ENCODE measurements at regions not wholly inside any gene's neighbourhood (a gene's known extent, or its start where the extent isn't known, plus 50 kb on each side); places are given as distances from the start of the nearest gene placed in this dataset.
"Not testable (repeated sequence)": the region's sequence is repeated elsewhere in the genome, so short reads cannot be mapped to it uniquely, and the experiment has no call there.

- Histone ChIP-seq H3K27me3 (no peaks in the 10 kb centered on the region), H3K36me3 (no peaks in the 10 kb centered on the region), H3K4me3 (no peak overlapping the region), H3K9me3 (no peaks in the 10 kb centered on the region), H3K27ac (no peak overlapping the region), H3K4me1 (no peaks in the 10 kb centered on the region)
- 84 to 89% methylated on average over 7 of the region's 7 CpGs for WGBS, 2 donors
- TF ChIP-seq, protein P1, sequence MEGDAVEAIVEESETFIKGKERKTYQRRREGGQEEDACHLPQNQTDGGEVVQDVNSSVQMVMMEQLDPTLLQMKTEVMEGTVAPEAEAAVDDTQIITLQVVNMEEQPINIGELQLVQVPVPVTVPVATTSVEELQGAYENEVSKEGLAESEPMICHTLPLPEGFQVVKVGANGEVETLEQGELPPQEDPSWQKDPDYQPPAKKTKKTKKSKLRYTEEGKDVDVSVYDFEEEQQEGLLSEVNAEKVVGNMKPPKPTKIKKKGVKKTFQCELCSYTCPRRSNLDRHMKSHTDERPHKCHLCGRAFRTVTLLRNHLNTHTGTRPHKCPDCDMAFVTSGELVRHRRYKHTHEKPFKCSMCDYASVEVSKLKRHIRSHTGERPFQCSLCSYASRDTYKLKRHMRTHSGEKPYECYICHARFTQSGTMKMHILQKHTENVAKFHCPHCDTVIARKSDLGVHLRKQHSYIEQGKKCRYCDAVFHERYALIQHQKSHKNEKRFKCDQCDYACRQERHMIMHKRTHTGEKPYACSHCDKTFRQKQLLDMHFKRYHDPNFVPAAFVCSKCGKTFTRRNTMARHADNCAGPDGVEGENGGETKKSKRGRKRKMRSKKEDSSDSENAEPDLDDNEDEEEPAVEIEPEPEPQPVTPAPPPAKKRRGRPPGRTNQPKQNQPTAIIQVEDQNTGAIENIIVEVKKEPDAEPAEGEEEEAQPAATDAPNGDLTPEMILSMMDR (IDR thresholded peaks at IDR 0.05), result no peak
- TF ChIP-seq POLR2AphosphoS5 (IDR thresholded peaks at IDR 0.05) (no peak), EP300 (IDR thresholded peaks at IDR 0.05) (no peak), POLR2A (IDR thresholded peaks at IDR 0.05) (no peak)
- intact Hi-C loops (cut with DNase I), result no loop called here
- DNase-seq, result no peak
Measured at GRCh38 chr4:177191991-177192390, 117.7 kb upstream of the NEIL3 start.

- WGBS, 2 donors, result 96 to 97% methylated on average over 47 of the region's 47 CpGs
- H3K4me1 ChIP-seq; H3K4me3 ChIP-seq; H3K36me3 ChIP-seq; H3K27ac ChIP-seq; H3K9me3 ChIP-seq; intact Hi-C loops (cut with DNase I); DNase-seq; H3K27me3 ChIP-seq: not testable (repeated sequence)
Measured at GRCh38 chr4:177193024-177193715, 116.5 kb upstream of the NEIL3 start.

- Histone ChIP-seq H3K27me3 (no peaks in the 10 kb centered on the region), H3K27ac (no peak overlapping the region), H3K9me3 (peaks cover 0 to 2% (median 0%) of the 10 kb centered on the region in 4 donors), H3K4me3 (peak overlapping the region in 1 of 4 donors; percentile 14), H3K4me1 (no peaks in the 10 kb centered on the region), H3K36me3 (no peaks in the 10 kb centered on the region)
- no peak for DNase-seq
- intact Hi-C loops (cut with DNase I), result no loop called here
- WGBS, 2 donors, result 77 to 80% methylated on average over 7 of the region's 7 CpGs
- TF ChIP-seq POLR2AphosphoS5 (IDR thresholded peaks at IDR 0.05) (peak in 1 of 4 donors; percentile 49), POLR2A (IDR thresholded peaks at IDR 0.05) (no peak), EP300 (IDR thresholded peaks at IDR 0.05) (peak in 1 of 4 donors; percentile 8)
- TF ChIP-seq, protein P1 (IDR thresholded peaks at IDR 0.05), result no peak
Measured at GRCh38 chr4:177194906-177195305, 114.8 kb upstream of the NEIL3 start.

- Histone ChIP-seq H3K27ac (no peak overlapping the region), H3K9me3 (peaks cover 0 to 2% (median 0%) of the 10 kb centered on the region in 4 donors), H3K4me1 (no peaks in the 10 kb centered on the region), H3K4me3 (no peak overlapping the region), H3K27me3 (no peaks in the 10 kb centered on the region), H3K36me3 (no peaks in the 10 kb centered on the region)
- DNase-seq, result no peak
- intact Hi-C loops (cut with DNase I), result no loop called here
- TF ChIP-seq POLR2A (IDR thresholded peaks at IDR 0.05) (no peak), POLR2AphosphoS5 (IDR thresholded peaks at IDR 0.05) (no peak)
- whole genome bisulfite sequencing, 2 donors, result 73 to 83% methylated on average over 2 of the region's 2 CpGs
Measured at GRCh38 chr4:177196615-177197014, 113.1 kb upstream of the NEIL3 start.

DNA sequence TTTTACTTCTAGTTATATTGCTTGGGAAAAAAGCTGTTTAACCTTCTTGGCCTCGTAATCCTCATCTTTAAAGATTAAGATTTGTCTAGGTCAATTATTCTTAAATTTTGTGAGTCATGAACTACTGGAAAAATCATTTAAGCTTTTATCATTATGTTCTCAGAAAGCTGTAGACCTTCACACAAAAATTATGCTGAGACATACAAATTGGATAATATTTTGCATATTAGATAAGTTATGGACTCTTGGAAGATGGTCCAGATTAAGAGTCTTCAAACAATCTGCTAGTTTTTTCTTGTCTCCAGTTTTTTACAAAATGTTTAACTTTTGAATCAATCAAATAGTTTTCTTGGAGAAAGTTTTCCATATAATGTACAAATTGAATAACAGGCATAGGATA is 108.1 kb upstream of the NEIL3 start:
- no peak overlapping the region for H3K4me3 ChIP-seq
- DNase-seq, result no peak
- WGBS, 2 donors, result 50 to 71% methylated on average over 1 of the region's 1 CpG
- no peak overlapping the region for H3K27ac ChIP-seq
- H3K9me3 ChIP-seq, result peaks cover 0 to 5% (median under 1%) of the 10 kb centered on the region in 4 donors
- no peaks in the 10 kb centered on the region for H3K27me3 ChIP-seq
- H3K36me3 ChIP-seq, result no peaks in the 10 kb centered on the region
- TF ChIP-seq EP300 (IDR thresholded peaks at IDR 0.05) (no peak), POLR2AphosphoS5 (IDR thresholded peaks at IDR 0.05) (no peak), POLR2A (IDR thresholded peaks at IDR 0.05) (no peak)
- TF ChIP-seq, protein P1 (IDR thresholded peaks at IDR 0.05), result no peak
- intact Hi-C loops (cut with DNase I), result no loop called here
- no peaks in the 10 kb centered on the region for H3K4me1 ChIP-seq

DNA sequence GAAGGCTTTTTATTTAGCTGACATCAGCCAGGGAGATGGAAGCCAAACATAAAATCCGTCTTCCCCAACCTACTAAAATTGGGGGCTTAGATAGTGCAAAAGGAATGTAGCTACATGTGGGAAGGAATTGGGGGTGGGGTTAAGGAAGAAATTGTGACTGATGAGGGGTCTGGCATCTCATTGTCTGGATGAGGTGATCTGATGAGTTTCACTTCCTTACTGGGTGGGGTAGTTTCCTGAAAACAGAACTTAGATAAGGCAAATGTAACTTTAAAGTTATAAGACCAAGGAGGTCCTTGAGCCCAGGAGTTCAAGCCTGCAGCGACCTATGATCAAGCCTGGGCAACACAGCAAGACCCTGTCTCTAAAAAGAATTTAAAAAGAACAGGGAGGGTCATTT is 105.5 kb upstream of the NEIL3 start:
- no peak for DNase-seq
- intact Hi-C loops (cut with DNase I), result no loop called here
- Histone ChIP-seq H3K36me3 (no peaks in the 10 kb centered on the region), H3K9me3 (peaks cover 0 to 5% (median 0%) of the 10 kb centered on the region in 4 donors), H3K4me3 (no peak overlapping the region), H3K4me1 (no peaks in the 10 kb centered on the region), H3K27me3 (no peaks in the 10 kb centered on the region), H3K27ac (no peak overlapping the region)
- 18 to 38% methylated on average over 2 of the region's 2 CpGs for WGBS, 2 donors
- no peak for TF ChIP-seq POLR2A (IDR thresholded peaks at IDR 0.05)
- TF ChIP-seq, protein P1 (IDR thresholded peaks at IDR 0.05), result no peak
